ENCODE measurements at regions not wholly inside any gene's neighbourhood (a gene's known extent, or its start where the extent isn't known, plus 50 kb on each side); places are given as distances from the start of the nearest gene placed in this dataset.

DNA sequence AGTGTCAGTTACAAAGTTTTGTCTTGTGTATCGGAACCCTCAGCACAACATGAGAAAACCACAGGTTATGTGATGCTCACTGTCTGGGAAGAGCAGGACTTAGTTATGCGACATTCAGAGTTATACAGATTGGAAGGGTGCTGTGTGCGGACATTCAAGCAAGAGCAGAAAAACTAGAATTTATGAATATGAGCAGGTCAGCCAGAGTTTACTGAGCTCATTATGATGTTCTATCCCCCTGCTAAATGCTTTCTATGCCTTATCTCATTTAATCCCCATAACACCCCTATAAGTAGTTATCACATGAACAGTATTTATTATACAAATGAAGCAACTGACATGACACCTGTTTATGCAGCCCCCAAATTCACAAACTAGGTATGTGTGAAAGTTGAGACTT lies 1083.2 kb downstream of the FLRT2 start:
- no peak for DNase-seq (ENCODE audit: low read depth)

DNA sequence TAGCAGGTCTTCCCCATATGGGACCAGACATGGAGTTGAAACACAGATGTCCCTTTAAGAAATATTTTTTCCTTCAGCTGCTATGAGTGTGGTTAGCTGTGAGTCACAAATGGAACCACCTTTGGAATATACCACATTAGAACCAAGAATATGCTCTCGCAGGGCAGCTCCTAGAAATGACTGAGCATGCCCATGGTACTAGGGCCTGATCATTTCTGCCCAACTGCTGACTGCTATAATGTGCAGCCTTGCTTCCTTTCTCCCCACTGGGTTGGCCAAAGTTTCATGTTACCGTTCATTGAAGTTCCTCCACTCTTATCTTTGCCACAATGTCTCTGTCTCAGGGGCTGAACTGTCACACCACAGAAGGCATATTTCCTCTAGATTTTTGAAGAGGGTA lies 1074.6 kb downstream of the FLRT2 start:
- DNase-seq (ENCODE audit: low read depth), result no peak

DNA sequence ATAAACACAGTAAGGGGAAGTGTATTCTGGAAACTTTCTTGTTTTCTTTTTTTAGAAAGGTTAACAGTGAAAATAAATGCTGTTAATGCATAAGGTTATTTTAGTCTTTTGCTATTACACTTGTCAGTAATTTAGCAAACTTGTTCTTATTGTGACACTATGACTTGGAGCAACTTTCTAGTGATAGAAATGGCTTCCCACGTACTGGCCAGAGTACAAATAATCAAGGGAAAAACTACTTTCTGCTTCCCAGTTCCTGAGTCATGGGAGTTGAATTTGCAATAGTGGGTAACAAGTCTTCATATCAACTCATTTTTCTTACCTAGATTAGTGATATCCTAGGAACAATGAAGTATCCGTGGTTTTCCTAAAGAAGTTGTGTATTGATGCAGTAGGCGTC lies 1072.3 kb downstream of the FLRT2 start:
- no peak for DNase-seq (ENCODE audit: low read depth)

DNA sequence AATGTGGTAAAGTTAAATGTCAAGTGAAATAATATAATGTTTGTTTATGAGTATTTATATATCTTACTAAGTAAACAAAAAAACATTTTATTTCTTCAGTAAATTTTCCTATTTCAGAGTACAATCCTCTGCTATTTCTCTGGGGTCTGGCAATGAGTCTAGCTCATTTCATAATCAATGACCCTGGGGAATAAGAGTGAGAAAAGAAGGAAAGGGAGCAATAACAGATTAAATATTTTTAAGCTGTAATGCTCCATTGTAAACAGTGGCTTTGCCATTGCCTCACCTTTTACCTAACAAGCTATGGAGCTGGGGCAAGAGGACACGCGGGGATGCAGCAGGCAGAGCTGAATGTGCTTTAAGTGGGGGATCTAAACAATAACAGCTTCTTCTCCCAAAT lies 1071.9 kb downstream of the FLRT2 start:
- no peak for DNase-seq (ENCODE audit: low read depth)

DNA sequence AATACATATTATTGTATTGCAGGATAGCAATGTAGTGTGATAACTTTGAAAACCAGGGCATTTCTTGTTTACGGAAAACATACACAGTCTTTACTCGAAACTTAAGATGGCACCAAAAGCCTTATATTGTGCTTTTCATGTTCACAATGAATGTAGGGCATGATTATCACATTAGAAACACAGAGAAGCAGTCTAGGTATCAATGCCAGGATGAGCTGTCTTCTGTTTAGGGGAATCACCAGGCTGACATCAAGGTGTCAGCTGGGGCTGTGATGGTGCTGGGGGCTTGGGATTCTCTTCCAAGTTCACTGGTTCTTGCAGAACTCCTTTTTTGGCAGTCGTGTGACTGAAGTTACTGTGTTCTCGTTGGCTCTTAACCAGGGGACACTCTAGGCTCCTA lies 1067.3 kb downstream of the FLRT2 start:
- no peak for DNase-seq (ENCODE audit: low read depth)

DNA sequence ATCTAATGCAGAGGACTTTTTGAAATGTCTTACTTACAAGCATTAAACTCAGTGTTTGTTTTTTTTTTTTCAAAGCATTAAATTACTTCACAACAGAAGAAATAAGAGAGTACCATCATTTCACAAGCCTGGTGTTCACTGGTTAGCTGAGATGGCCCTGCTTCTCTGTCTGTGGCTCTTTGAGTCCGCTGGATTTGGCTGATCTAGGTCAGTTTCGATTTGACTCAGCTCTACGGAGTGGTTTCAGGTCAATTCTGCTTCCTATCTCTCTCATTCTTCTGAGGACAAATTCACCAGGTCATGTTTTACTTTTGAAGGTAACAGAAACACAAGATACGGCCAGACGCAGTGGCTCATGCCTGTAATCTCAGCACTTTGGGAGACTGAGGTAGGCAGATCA lies 1066.1 kb downstream of the FLRT2 start:
- DNase-seq (ENCODE audit: low read depth), result no peak

- DNase-seq (ENCODE audit: low read depth), result no peak
These were observed 1045.2 kb downstream of the FLRT2 start for GRCh38 chr14:86575141-86575540.

DNA sequence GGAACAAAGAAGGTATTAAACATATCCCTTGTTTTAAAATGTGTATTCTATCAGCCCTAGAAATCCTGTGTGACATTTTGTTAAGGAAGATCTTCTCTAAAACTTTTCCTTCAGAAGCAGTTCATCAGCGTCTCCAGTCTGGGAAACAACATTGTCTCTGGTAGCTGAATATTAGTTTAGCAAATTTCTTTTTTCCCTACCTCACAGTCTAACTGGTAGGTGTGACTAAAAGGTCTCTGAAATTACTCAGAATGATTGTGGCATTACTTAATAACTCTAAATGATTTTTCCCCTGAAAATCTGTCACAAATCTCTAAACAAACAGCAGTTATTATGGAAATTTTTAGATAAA lies 1044.8 kb downstream of the FLRT2 start:
- DNase-seq (ENCODE audit: low read depth), result no peak

- DNase-seq (ENCODE audit: low read depth), result no peak
These were observed 1044.3 kb downstream of the FLRT2 start for GRCh38 chr14:86574051-86574777.

DNA sequence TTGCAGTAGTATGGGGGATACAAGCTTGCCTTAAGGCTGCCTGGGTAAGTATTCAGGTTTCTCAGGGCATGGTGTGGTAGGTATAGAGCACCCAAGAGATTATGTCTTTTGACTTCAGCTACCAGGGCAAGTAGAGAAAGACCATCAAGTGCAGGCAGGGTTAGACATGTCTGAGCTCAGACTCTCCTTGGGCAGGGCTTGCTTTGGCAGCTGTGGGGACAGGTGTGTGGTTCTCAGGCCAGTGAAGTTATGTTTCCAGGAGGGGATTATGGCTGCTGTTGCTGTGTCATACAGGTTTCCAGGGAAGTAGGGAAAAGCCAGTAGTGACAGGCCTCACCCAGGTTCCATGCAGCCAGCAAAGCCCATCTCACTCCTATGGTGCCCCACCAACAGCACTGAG lies 1040.4 kb downstream of the FLRT2 start:
- DNase-seq (ENCODE audit: low read depth), result no peak

DNA sequence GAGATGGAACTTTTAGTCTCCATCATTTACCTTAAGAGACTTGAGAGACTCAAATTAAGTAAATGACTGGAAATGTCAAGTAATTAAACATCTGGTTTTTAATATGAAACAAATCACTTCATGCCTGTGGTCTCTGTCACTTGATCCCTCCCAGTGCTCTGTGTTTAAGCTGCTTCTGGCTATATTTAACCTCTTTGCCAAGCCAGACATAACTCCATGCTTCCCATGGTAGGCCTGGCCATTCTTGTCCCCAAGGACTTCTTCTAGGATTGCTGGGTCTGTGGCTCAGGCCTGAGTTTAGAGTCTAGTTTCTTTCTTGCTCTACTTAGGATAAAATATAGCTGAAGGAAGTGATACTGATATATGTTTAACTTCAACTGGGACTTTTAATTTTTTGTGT lies 1013.6 kb downstream of the FLRT2 start:
- no peak for DNase-seq (ENCODE audit: low read depth)

DNA sequence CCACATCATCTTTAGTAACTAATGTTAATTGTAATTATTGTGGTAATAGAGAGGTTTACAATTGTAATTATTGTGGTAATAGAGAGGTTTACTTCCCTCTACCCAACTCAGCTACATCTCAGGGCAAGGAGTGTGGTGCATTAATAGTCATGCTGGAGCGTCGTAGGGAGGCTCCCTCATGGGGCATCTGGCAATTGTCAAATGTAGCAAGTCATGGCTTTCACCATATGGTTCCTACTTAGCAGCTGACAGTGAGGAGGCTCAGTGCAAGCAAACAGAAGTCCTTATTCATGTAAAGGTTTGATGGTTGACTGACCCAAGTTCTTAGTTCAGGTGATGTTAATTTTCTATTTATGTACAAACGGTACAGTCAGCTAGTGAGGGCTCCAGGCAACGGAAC lies 1012.0 kb downstream of the FLRT2 start:
- no peak for DNase-seq (ENCODE audit: low read depth)

- no peak for DNase-seq (ENCODE audit: low read depth)
These were observed 1010.8 kb downstream of the FLRT2 start for GRCh38 chr14:86540636-86541247.

- DNase-seq (ENCODE audit: low read depth), result no peak
These were observed 1009.6 kb downstream of the FLRT2 start for GRCh38 chr14:86539361-86540070.

DNA sequence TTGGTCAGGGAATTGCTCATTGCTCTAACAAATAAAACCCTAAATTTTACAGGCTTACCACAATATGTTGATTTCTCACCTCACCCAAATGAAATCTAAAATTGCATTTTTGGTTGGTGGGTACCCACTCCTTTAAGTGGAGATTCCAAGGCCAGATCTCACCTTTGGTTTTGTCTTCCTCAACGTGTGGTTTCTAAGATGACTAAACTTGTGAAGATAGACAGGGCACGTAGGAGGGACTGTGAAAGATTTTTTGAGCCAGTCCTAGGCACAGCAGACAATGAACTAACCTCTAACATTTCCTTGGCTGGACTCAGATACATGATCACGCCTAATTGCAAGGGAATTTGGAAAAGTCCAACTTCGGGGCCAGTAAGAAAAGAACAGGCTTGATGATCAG lies 1003.9 kb downstream of the FLRT2 start:
- no peak for DNase-seq (ENCODE audit: low read depth)

DNA sequence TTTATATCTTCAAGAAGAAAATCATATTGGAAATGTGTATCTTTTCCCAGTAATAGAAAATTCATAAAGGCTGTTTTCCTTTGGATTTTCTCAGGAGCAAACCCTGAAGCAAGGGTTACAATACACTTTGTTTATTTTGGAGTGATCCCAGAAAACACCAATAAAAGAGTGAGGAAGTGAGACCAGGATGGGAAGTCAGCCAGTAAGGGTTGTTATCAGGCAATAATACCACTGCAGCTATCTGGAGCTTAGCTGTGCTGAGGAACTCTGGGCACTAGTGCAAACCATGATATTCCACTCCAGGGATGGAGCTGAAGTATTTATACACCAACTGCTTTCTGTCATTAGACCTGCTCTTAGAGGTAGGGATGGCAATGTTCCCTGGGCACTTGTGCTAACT lies 1002.3 kb downstream of the FLRT2 start:
- DNase-seq (ENCODE audit: low read depth), result no peak

DNA sequence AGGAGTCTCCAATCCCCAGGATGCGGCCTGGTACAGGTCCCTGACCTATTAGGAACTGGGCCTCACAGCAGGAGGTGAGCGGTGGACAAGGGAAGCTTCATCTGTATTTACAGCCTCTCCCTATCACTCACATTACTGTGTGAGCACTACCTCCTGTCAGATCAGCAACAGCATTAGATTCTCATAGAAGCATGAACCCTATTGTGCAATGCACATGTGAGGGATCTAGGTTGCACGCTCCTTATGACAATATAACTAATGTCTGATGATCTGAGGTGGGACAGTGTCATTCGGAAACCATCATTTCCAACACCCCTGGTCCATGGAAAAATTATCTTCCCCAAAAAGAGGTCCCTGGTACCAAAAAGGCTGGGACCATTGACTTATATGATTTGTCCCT lies 1000.5 kb downstream of the FLRT2 start:
- no peak for DNase-seq (ENCODE audit: low read depth)

DNA sequence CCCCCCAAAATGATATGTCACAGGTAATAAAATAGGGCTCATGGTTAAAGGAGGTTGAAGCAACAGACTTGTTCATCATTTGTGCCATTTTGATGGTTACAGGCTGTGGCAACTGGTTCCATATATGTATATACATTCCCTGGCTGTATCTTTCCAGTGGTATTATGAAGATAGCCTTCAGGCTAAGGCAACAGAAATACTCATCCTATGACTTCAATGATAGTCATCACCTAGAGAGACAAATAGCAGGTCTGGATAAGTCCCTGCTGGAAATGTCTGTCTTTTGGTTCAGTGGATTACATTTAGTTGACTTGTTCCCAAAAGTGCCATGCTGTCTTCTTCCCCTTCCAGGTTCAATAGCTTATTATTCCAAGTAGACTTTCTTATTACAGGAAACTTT lies 997.4 kb downstream of the FLRT2 start:
- DNase-seq (ENCODE audit: low read depth), result no peak

- no peak for DNase-seq (ENCODE audit: low read depth)
These were observed 995.7 kb downstream of the FLRT2 start for GRCh38 chr14:86525673-86526072.

- DNase-seq (ENCODE audit: low read depth), result no peak
These were observed 991.9 kb downstream of the FLRT2 start for GRCh38 chr14:86521843-86522242.

DNA sequence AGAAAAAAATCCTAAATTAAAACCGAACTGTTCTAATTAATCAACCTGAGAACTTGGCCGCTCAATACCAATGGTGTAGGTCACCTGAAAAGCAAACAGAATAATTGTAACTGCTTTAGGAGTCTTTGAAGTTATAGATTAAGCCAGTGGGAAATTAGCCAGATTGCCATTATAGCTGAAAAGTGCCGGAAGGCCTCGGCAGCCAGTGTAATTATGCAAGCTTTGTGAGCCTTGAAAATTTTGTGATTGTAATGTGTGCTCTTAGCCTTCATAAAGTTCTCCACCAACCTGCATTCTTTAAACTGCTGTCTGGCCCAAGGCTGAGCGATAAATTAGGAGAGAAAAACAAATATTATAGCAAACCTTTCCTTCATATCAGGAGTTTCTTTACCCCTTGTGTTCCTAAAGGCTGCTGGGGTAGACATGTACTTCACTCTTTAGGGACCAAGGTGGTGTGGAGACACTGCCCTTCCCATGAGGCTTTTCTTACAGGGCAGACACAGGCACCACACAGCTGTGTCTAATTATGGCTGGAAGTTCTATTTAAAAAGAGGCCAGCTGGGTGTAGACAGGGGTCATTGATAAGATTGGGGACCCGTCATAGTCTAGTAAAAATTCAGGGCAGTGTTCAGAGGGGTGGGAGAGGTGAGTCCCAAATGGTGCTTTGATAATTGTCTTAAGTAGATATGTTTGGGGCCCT lies 991.2 kb downstream of the FLRT2 start:
- DNase-seq (ENCODE audit: low read depth), result no peak

DNA sequence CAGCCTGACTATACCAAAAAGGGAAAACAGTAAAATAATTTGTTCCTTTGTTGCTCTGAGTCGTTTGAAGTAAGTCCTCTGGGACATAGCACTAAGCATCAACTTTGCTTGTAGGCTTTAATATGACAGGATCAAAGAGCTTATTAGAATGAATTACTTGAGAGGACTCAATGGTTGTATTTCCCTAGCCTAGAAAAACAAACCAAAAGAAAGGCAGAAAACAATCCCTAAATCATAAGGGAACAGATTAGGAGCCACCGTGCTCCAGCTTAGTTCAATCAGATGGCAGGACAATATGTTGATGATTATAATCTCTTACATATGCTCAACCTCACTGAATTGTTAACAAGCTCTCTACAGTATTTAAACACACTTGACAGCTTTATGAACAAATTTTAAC lies 988.4 kb downstream of the FLRT2 start:
- DNase-seq (ENCODE audit: low read depth), result no peak

DNA sequence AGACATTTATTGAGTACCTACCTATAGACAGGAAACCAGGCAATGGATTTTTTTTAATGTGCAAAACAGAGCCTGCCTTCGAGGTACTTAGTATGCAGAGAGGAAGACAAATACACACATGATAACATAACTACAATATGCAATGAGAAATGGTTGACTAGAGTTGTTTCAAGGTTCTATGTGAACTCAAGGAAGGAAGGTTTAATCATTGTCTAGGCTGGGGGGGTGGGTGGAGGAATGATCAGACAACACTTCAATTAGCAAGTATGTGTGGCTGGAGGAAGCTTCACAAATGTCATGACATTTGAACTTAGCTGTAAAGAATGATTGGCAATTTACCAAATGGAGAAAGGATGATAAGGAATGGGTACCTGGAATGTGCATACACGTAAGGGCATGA lies 985.3 kb downstream of the FLRT2 start:
- DNase-seq (ENCODE audit: low read depth), result no peak

Data from stimulated activated CD8-positive, alpha-beta memory T cell treated with anti-CD3 and anti-CD28 coated beads, Interleukin-12 subunit alpha, Interleukin-12 subunit beta, amount 100 ng/mL, for 1 hour (primary cell).